ENCODE measurements at regions not wholly inside any gene's neighbourhood (a gene's known extent, or its start where the extent isn't known, plus 50 kb on each side); places are given as distances from the start of the nearest gene placed in this dataset.

- no peak overlapping the region for H3K27ac ChIP-seq
- 2% methylated on average over 1 of the region's 1 CpG for WGBS (ENCODE audit: missing lambda C conversion rate)
- TF ChIP-seq, protein P1, sequence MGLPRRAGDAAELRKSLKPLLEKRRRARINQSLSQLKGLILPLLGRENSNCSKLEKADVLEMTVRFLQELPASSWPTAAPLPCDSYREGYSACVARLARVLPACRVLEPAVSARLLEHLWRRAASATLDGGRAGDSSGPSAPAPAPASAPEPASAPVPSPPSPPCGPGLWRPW (IDR thresholded peaks at IDR 0.05), result no peak
- TF ChIP-seq CEBPB (IDR thresholded peaks at IDR 0.05) (no peak), MAFK (IDR thresholded peaks at IDR 0.05; ENCODE audit: partially characterized antibody) (no peak), HDAC2 (IDR thresholded peaks at IDR 0.05) (no peak), NFE2L2 (conservative IDR thresholded peaks at IDR 0.05; ENCODE audit: low read length) (no peak), FOXS1 (CRISPR knock-in tag; IDR thresholded peaks at IDR 0.05) (no peak), EP300 (IDR thresholded peaks at IDR 0.05) (no peak), JUN (IDR thresholded peaks at IDR 0.05) (no peak), ZC3H11A (IDR thresholded peaks at IDR 0.05) (no peak), NPAS2 (CRISPR knock-in tag; IDR thresholded peaks at IDR 0.05; ENCODE audit: borderline replicate concordance) (no peak), CBX8 (IDR thresholded peaks at IDR 0.05) (no peak), BHLHE40 (IDR thresholded peaks at IDR 0.05; ENCODE audit: low read depth, low read length) (no peak), HOXB13 (CRISPR knock-in tag; IDR thresholded peaks at IDR 0.05; ENCODE audit: low read depth) (no peak), POLR2A (IDR thresholded peaks at IDR 0.05; ENCODE audit: low read length) (no peak), BCL3 (IDR thresholded peaks at IDR 0.05) (no peak), EHF (CRISPR knock-in tag; IDR thresholded peaks at IDR 0.05) (no peak)
- TF ChIP-seq, protein P2, sequence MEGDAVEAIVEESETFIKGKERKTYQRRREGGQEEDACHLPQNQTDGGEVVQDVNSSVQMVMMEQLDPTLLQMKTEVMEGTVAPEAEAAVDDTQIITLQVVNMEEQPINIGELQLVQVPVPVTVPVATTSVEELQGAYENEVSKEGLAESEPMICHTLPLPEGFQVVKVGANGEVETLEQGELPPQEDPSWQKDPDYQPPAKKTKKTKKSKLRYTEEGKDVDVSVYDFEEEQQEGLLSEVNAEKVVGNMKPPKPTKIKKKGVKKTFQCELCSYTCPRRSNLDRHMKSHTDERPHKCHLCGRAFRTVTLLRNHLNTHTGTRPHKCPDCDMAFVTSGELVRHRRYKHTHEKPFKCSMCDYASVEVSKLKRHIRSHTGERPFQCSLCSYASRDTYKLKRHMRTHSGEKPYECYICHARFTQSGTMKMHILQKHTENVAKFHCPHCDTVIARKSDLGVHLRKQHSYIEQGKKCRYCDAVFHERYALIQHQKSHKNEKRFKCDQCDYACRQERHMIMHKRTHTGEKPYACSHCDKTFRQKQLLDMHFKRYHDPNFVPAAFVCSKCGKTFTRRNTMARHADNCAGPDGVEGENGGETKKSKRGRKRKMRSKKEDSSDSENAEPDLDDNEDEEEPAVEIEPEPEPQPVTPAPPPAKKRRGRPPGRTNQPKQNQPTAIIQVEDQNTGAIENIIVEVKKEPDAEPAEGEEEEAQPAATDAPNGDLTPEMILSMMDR (IDR thresholded peaks at IDR 0.05), result no peak
- ChIA-PET POLR2A (no interaction called here), CTCF (no interaction called here)
- H3K4me3 ChIP-seq, result no peak overlapping the region
- H3K4me1 ChIP-seq, result no peaks in the 10 kb centered on the region
- H3K9me3 ChIP-seq, result no peaks in the 10 kb centered on the region
- DNase-seq (ENCODE audit: low read depth in 1 of 2, low spot score in 1 of 2) (no peak), ATAC-seq (no peak), FAIRE-seq (no peak)
- no peak overlapping the region for H3K4me2 ChIP-seq
Measured at GRCh38 chr3:103949693-103950092, 1417.0 kb upstream of the ALCAM start.

DNA sequence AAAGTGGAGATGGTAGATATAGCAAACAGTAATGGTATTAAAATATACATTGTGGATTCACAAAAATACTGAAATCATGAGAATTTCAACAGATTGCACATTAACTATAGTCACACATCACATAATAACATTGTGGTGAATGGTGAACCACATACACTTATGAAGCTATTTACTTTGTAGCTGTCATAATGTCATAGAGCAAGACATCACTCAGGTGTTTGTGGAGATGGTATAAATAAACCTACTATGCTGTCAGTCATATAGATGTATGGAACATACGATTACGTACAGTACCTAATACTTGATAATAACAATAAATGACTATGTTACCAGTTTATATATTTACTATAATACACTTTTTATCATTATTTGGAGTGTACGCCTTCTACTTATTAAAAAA, 1416.0 kb upstream of the ALCAM start:
- Histone ChIP-seq H3K4me3 (no peak overlapping the region), H3K4me1 (no peaks in the 10 kb centered on the region), H3K4me2 (no peak overlapping the region), H3K27ac (no peak overlapping the region), H3K9me3 (no peaks in the 10 kb centered on the region)
- DNase-seq (ENCODE audit: low read depth in 1 of 2, low spot score in 1 of 2), result no peak
- CTCF ChIA-PET, result interaction anchor here (0.6 kb wide), 1 partner anchor 113 kb away, joined by 7 read pairs; no protein-coding TSS in a partner anchor
- FAIRE-seq, result no peak
- 71% methylated on average over 3 of the region's 3 CpGs for WGBS (ENCODE audit: missing lambda C conversion rate)
- TF ChIP-seq NFE2L2 (conservative IDR thresholded peaks at IDR 0.05; ENCODE audit: low read length) (no peak), EHMT2 (IDR thresholded peaks at IDR 0.05; ENCODE audit: low read depth) (no peak), GATA3 (IDR thresholded peaks at IDR 0.05; ENCODE audit: borderline replicate concordance) (no peak), NPAS2 (CRISPR knock-in tag; IDR thresholded peaks at IDR 0.05; ENCODE audit: borderline replicate concordance) (no peak)
- ATAC-seq, result no peak
- POLR2A ChIA-PET, result no interaction called here

DNA sequence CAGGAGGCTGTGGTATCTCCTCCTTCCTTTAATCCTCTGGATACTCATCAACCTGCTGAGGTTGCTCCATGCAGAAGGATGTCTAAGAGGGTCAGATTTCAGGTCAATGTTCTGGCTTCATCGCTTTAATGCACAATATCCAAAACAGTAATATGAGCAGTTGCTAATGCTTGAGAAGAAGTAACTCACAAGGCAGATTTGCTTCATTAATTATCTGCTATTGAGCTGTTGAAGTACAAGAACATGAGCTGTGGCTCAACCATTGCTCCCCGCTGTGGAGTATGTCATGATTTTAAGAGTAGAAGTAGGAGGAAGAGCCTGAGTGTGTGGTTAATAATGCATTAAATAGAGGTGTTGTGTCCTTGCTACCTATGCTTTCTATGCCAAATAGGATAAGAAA, 1412.9 kb upstream of the ALCAM start:
- ChIA-PET POLR2A (no interaction called here), CTCF (interaction anchor here (0.5 to 0.7 kb wide), 2 partner anchors 372 to 532 kb away, joined by 3 to 5 read pairs; no protein-coding TSS in a partner anchor)
- ATAC-seq (no peak), DNase-seq (ENCODE audit: low read depth in 1 of 2, low spot score in 1 of 2) (no peak), FAIRE-seq (no peak)
- no peaks in the 10 kb centered on the region for H3K9me3 ChIP-seq
- 54% methylated on average over 2 of the region's 2 CpGs for WGBS (ENCODE audit: missing lambda C conversion rate)
- H3K4me1 ChIP-seq, result no peaks in the 10 kb centered on the region
- H3K4me3 ChIP-seq, result no peak overlapping the region
- no peak overlapping the region for H3K27ac ChIP-seq
- no peak overlapping the region for H3K4me2 ChIP-seq
- TF ChIP-seq, protein P3, sequence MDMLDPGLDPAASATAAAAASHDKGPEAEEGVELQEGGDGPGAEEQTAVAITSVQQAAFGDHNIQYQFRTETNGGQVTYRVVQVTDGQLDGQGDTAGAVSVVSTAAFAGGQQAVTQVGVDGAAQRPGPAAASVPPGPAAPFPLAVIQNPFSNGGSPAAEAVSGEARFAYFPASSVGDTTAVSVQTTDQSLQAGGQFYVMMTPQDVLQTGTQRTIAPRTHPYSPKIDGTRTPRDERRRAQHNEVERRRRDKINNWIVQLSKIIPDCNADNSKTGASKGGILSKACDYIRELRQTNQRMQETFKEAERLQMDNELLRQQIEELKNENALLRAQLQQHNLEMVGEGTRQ (IDR thresholded peaks at IDR 0.05), result no peak
- no peak for TF ChIP-seq ATOH8 (CRISPR knock-in tag; IDR thresholded peaks at IDR 0.05; ENCODE audit: low read depth)
- TF ChIP-seq CBX2 (IDR thresholded peaks at IDR 0.05; ENCODE audit: borderline replicate concordance, low read depth), result no peak
- TF ChIP-seq ZC3H11A (IDR thresholded peaks at IDR 0.05), result no peak
- TF ChIP-seq FOXS1 (CRISPR knock-in tag; IDR thresholded peaks at IDR 0.05), result no peak
- TF ChIP-seq REST (IDR thresholded peaks at IDR 0.05), result no peak
- TF ChIP-seq TP53 (CRISPR knock-in tag; IDR thresholded peaks at IDR 0.05), result no peak
- TF ChIP-seq CEBPB (IDR thresholded peaks at IDR 0.05), result no peak
- no peak for TF ChIP-seq MAFK (IDR thresholded peaks at IDR 0.05; ENCODE audit: partially characterized antibody)
- no peak for TF ChIP-seq HOXA7 (CRISPR knock-in tag; IDR thresholded peaks at IDR 0.05)
- no peak for TF ChIP-seq NR3C1 (IDR thresholded peaks at IDR 0.05)
- no peak for TF ChIP-seq MAZ (IDR thresholded peaks at IDR 0.05; ENCODE audit: borderline replicate concordance, low read depth, low read length)
- TF ChIP-seq BHLHE40 (IDR thresholded peaks at IDR 0.05; ENCODE audit: low read depth, low read length), result no peak
- no peak for TF ChIP-seq PHF8 (IDR thresholded peaks at IDR 0.05; ENCODE audit: borderline replicate concordance, low read depth)
- TF ChIP-seq HDAC2 (IDR thresholded peaks at IDR 0.05), result no peak

All from A549 (cell line).